ENCODE measurements at regions not wholly inside any gene's neighbourhood (a gene's known extent, or its start where the extent isn't known, plus 50 kb on each side); places are given as distances from the start of the nearest gene placed in this dataset.

DNA sequence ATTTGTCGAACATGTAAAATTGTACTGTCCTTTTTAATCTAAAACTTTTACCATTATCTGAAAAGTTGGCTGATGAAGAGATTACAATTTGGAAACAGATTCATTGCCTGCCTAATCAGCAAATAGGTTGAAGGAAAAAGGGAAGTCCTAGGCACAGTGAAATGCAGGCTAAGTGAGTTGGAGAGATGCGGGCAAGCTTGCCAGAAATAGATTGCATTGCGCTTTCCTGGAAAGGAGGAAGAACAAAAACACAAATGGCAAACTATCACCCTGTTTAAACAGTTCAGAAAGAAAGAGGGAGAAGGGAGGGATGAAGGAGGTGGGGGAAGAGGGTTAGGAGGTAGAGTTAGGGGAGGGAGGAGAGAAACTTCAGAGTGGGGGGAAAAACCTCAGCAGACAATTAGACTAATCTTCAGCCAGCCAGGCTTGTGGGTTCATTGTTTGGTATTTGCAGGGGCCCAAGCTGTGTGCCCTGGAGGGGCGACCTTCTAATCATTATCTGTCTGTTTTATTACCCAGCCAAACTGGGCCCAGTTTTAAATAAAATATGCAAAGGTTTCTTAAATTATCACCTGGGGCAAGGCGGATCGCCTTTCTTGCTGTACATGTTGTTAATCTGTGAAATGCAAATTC lies 465.2 kb downstream of the TFAP2B start:
- Histone ChIP-seq H3K4me2 (ENCODE audit: insufficient read depth, low read length) (no peak overlapping the region), H3K9me3 (ENCODE audit: low read depth, low read length) (peaks cover 3% of the 10 kb centered on the region), H3K79me2 (ENCODE audit: insufficient read depth, low read length) (no peaks in the 10 kb centered on the region), H3K36me3 (ENCODE audit: insufficient read depth, low read length) (no peaks in the 10 kb centered on the region), H3K27me3 (ENCODE audit: insufficient read depth, low read length) (no peaks in the 10 kb centered on the region), H2AFZ (ENCODE audit: low read length) (no peak overlapping the region), H4K20me1 (ENCODE audit: insufficient read depth, low read length) (no peaks in the 10 kb centered on the region), H3K4me1 (ENCODE audit: insufficient read depth, low read length) (no peaks in the 10 kb centered on the region), H3K27ac (ENCODE audit: low read depth, low read length) (no peak overlapping the region), H3K4me3 (ENCODE audit: insufficient read depth, low read length) (no peak overlapping the region)
- TF ChIP-seq, protein P1, sequence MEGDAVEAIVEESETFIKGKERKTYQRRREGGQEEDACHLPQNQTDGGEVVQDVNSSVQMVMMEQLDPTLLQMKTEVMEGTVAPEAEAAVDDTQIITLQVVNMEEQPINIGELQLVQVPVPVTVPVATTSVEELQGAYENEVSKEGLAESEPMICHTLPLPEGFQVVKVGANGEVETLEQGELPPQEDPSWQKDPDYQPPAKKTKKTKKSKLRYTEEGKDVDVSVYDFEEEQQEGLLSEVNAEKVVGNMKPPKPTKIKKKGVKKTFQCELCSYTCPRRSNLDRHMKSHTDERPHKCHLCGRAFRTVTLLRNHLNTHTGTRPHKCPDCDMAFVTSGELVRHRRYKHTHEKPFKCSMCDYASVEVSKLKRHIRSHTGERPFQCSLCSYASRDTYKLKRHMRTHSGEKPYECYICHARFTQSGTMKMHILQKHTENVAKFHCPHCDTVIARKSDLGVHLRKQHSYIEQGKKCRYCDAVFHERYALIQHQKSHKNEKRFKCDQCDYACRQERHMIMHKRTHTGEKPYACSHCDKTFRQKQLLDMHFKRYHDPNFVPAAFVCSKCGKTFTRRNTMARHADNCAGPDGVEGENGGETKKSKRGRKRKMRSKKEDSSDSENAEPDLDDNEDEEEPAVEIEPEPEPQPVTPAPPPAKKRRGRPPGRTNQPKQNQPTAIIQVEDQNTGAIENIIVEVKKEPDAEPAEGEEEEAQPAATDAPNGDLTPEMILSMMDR (IDR thresholded peaks at IDR 0.05; ENCODE audit: extremely low read depth, low read depth, low read length), result no peak
- no peak for DNase-seq (ENCODE audit: insufficient read length, low spot score, missing footprints)

DNA sequence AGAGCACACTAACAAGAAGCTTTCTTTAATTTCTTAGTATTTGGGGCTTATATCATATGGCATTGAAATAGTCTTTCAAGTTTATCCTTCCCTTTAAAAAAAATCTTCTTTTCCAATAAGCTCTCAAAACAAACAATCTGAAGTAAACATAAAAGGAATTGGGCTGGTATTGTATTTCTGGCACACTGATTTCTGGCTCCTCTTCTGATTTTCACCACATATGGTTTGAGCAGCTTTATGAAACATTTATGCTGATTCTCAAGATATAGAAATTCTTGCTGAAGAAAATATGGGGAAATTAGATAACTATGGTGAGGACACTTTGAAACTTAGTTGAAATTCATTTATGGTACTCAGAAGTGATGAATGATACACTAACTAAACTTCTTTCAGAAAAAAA lies 467.2 kb downstream of the TFAP2B start:
- TF ChIP-seq, protein P1 (IDR thresholded peaks at IDR 0.05; ENCODE audit: extremely low read depth, low read depth, low read length), result no peak
- no peak overlapping the region for H3K4me2 ChIP-seq (ENCODE audit: insufficient read depth, low read length)
- H3K9me3 ChIP-seq (ENCODE audit: low read depth, low read length), result no peaks in the 10 kb centered on the region
- H3K27me3 ChIP-seq (ENCODE audit: insufficient read depth, low read length), result no peaks in the 10 kb centered on the region
- H2AFZ ChIP-seq (ENCODE audit: low read length), result no peak overlapping the region
- DNase-seq (ENCODE audit: insufficient read length, low spot score, missing footprints), result no peak
- no peaks in the 10 kb centered on the region for H3K79me2 ChIP-seq (ENCODE audit: insufficient read depth, low read length)
- H3K36me3 ChIP-seq (ENCODE audit: insufficient read depth, low read length), result no peaks in the 10 kb centered on the region
- no peak overlapping the region for H3K4me3 ChIP-seq (ENCODE audit: insufficient read depth, low read length)
- no peaks in the 10 kb centered on the region for H4K20me1 ChIP-seq (ENCODE audit: insufficient read depth, low read length)
- H3K4me1 ChIP-seq (ENCODE audit: insufficient read depth, low read length), result no peaks in the 10 kb centered on the region
- H3K27ac ChIP-seq (ENCODE audit: low read depth, low read length), result no peak overlapping the region

DNA sequence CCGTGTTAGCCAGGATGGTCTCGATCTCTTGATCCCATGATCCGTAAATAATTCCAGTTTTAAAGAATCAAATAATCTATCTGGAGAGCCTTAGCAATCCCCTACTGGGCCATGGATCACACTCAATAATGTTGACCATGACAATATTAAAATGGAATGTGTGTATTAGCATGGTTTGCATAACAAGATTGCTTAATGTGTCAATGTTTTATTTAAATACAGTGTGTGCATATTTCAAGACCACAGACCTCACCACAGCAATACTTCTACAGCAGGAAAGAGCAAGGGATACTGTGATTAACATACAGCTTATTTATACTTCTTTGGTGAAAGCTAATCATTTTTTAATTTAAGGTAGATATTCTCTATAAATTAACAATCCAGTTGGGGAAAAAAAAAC lies 470.4 kb downstream of the TFAP2B start:
- Histone ChIP-seq H2AFZ (ENCODE audit: low read length) (no peak overlapping the region), H3K79me2 (ENCODE audit: insufficient read depth, low read length) (no peaks in the 10 kb centered on the region), H3K36me3 (ENCODE audit: insufficient read depth, low read length) (no peaks in the 10 kb centered on the region), H3K27ac (ENCODE audit: low read depth, low read length) (no peak overlapping the region), H3K4me1 (ENCODE audit: insufficient read depth, low read length) (no peaks in the 10 kb centered on the region), H3K4me2 (ENCODE audit: insufficient read depth, low read length) (no peak overlapping the region), H3K9me3 (ENCODE audit: low read depth, low read length) (no peaks in the 10 kb centered on the region), H3K4me3 (ENCODE audit: insufficient read depth, low read length) (no peak overlapping the region), H4K20me1 (ENCODE audit: insufficient read depth, low read length) (no peaks in the 10 kb centered on the region), H3K27me3 (ENCODE audit: insufficient read depth, low read length) (no peaks in the 10 kb centered on the region)
- DNase-seq (ENCODE audit: insufficient read length, low spot score, missing footprints), result no peak
- TF ChIP-seq, protein P1 (IDR thresholded peaks at IDR 0.05; ENCODE audit: extremely low read depth, low read depth, low read length), result no peak

DNA sequence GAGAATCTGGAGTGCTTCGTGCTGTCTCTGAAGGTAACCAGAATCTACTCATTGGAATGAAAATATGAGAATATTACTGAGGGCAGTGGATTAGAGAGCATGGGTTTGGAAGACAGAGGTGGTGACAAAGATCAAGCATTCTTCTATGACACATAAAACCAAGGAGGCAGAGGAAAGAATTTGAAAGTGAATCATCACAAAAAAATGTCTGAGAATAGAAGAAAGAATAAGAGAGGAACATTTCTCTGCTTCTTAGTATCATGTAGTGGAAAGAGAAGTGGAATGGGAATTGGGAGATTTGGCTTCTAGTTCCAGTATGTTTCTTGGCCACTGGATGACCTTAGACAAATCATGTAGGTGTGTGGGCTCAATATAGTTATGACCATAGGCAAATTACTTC lies 474.0 kb downstream of the TFAP2B start:
- Histone ChIP-seq H3K4me2 (ENCODE audit: insufficient read depth, low read length) (no peak overlapping the region), H3K79me2 (ENCODE audit: insufficient read depth, low read length) (no peaks in the 10 kb centered on the region), H2AFZ (ENCODE audit: low read length) (no peak overlapping the region), H3K27me3 (ENCODE audit: insufficient read depth, low read length) (no peaks in the 10 kb centered on the region), H3K4me1 (ENCODE audit: insufficient read depth, low read length) (no peaks in the 10 kb centered on the region), H3K36me3 (ENCODE audit: insufficient read depth, low read length) (no peaks in the 10 kb centered on the region), H3K4me3 (ENCODE audit: insufficient read depth, low read length) (no peak overlapping the region), H3K27ac (ENCODE audit: low read depth, low read length) (no peak overlapping the region), H4K20me1 (ENCODE audit: insufficient read depth, low read length) (no peaks in the 10 kb centered on the region), H3K9me3 (ENCODE audit: low read depth, low read length) (no peaks in the 10 kb centered on the region)
- no peak for DNase-seq (ENCODE audit: insufficient read length, low spot score, missing footprints)
- TF ChIP-seq, protein P1 (IDR thresholded peaks at IDR 0.05; ENCODE audit: extremely low read depth, low read depth, low read length), result no peak

Measured in osteoblast (primary cell).